ENCODE measurements at regions not wholly inside any gene's neighbourhood (a gene's known extent, or its start where the extent isn't known, plus 50 kb on each side); places are given as distances from the start of the nearest gene placed in this dataset.
"Not testable (repeated sequence)": the region's sequence is repeated elsewhere in the genome, so short reads cannot be mapped to it uniquely, and the experiment has no call there.

GRCh38 chr6:15137086-15137485, 108.8 kb upstream of the JARID2 start:
- in situ Hi-C loops (cut with HindIII; ENCODE audit: low pct_unique_long_range_greater_than_20kb, low sequenced_read_pairs), result no loop called here

DNA sequence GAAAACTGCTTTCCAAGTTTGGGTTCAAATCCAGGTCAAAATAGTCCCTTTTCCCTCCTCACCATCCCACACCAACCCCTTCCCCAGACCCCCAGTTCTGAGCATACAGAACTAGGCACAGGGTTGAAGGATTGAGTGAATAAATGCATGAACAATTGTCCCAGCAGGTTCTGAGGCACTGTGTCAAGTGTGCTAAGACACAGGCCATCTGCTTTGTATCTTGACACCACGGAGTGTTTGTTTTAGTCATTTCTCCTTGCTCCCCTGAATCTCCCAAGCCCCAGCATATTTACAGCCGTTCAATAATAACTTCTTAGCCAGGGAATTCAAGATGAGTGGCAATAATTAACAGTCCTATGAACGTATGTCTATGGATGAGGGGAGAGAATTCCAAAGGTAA, 102.8 kb upstream of the JARID2 start:
- in situ Hi-C loops (cut with HindIII; ENCODE audit: low pct_unique_long_range_greater_than_20kb, low sequenced_read_pairs), result no loop called here
- no peak for DNase-seq (ENCODE audit: low read depth)

More at GRCh38 chr6:15137086-15137485, 108.8 kb upstream of the JARID2 start:
- no peak for DNase-seq (ENCODE audit: low read depth)

GRCh38 chr6:15143540-15143939, 102.3 kb upstream of the JARID2 start:
- in situ Hi-C loops (cut with HindIII; ENCODE audit: low pct_unique_long_range_greater_than_20kb, low sequenced_read_pairs), result no loop called here
- DNase-seq (ENCODE audit: low read depth), result no peak

DNA sequence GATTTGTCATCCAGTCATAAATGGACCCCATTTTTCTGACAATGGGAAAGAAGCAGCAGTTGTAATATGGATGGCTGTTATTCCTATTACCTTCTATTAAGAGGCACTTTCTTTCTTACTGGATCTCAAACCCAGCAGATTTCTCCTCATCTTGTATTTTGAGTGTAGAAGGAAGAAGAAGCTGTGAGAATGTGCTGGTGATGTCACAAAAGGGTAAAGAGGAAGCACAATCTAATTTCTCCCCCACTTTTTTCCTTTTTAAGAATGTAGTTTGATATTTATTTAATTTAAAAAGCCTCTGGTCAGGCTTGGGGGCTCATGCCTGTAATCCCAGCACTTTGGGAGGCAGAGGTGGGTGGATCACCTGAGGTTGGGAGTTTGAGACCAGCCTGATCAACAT, 100.0 kb upstream of the JARID2 start:
- in situ Hi-C loops (cut with HindIII; ENCODE audit: low pct_unique_long_range_greater_than_20kb, low sequenced_read_pairs), result no loop called here
- DNase-seq (ENCODE audit: low read depth), result no peak

DNA sequence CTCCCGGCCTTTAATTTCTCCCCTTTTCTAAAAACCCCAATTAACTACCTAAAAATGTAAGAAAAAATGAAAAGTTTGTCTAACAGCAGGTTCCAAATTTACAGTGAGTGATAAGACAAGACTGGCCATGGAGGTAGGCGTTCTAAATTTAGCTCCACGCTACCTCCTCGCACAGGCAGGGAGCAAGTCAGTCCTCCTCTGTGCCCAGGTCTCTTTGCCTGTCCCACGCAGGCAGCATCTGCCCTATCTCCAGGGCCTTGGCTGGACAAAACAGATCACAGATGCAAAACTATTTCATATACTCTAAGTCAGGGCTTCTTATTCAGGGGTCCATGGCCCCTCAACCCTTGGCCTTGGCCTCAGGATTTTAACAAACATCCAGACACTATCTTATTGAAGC, 98.0 kb upstream of the JARID2 start:
- DNase-seq (ENCODE audit: low read depth), result no peak
- in situ Hi-C loops (cut with HindIII; ENCODE audit: low pct_unique_long_range_greater_than_20kb, low sequenced_read_pairs), result no loop called here

DNA sequence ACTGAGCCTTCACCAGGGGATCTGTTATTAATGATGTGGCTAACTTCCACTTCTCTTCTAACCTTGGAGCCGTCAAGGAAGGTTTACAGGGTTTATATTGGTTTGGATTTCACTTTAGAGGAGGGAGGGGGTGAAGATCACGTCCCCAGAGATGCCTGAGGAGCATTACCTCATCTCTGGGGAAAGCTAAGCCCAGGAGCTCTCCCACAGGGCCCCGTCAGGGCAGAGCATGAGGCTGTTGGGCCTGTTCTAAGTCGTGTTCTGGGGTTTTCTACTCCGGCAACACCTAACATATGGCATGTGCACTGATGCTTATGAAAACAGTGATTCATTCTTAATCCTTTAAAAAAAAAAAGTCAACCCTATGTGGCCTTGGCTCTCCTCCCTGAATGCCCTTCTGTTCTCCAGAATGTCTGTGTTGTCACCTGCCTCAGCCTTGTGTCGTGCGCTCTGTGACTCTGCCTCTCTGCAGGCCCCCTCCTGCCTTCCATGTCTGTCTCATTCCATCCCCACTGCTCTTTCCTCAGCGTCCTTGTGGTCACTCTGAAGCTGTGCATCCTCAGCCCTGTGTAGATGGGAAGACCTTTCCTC, 97.4 kb upstream of the JARID2 start:
- DNase-seq (ENCODE audit: low read depth), result peak; percentile 61
- in situ Hi-C loops (cut with HindIII; ENCODE audit: low pct_unique_long_range_greater_than_20kb, low sequenced_read_pairs), result no loop called here

- in situ Hi-C loops (cut with HindIII; ENCODE audit: low pct_unique_long_range_greater_than_20kb, low sequenced_read_pairs), result no loop called here
- DNase-seq (ENCODE audit: low read depth), result no peak
Measured at GRCh38 chr6:15150207-15150606, 95.7 kb upstream of the JARID2 start.

GRCh38 chr6:15152700-15153099, 93.2 kb upstream of the JARID2 start:
- in situ Hi-C loops (cut with HindIII; ENCODE audit: low pct_unique_long_range_greater_than_20kb, low sequenced_read_pairs), result no loop called here
- no peak for DNase-seq (ENCODE audit: low read depth)

GRCh38 chr6:15153191-15153590, 92.7 kb upstream of the JARID2 start:
- in situ Hi-C loops (cut with HindIII; ENCODE audit: low pct_unique_long_range_greater_than_20kb, low sequenced_read_pairs), result no loop called here
- no peak for DNase-seq (ENCODE audit: low read depth)

DNA sequence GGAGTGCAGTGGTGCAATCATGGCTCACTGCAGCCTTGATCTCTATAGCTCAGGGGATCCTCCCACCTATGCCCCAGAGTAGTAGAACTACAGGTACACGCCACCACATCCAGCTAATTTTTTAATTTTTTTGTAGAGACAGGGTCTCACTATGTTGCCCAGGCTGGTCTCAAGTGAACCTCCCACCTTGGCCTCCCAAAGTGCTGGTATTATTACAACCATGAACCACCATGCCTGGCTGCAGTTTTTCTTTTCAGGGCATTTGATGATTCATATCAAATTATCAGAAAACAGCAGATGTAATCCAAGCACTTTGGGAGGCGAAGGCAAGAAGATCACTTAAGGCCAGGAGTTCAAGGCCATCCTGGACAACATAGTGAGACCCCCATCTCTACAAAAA, 88.4 kb upstream of the JARID2 start:
- in situ Hi-C loops (cut with HindIII; ENCODE audit: low pct_unique_long_range_greater_than_20kb, low sequenced_read_pairs), result no loop called here
- no peak for DNase-seq (ENCODE audit: low read depth)

- in situ Hi-C loops (cut with HindIII; ENCODE audit: low pct_unique_long_range_greater_than_20kb, low sequenced_read_pairs), result no loop called here
Measured at GRCh38 chr6:15158821-15159619, 86.8 kb upstream of the JARID2 start.

DNA sequence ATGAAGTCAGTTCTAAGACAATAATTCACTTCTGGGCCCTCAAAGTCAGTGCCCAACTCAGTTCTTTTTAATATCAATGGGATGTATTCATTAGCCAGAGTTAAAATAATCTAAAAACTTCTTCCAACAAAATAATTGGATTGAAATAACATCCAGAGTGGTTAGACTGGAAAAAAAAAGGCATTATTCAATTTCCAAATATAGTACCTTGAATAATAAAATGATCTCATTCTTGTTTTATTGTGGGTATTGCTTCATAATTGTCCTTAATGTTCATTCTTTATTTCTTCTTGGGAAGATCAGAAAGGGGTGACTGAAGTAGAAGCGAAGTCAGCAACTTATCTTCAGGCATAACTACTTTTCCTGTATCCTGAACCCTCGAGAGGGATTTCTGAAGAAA, 85.1 kb upstream of the JARID2 start:
- in situ Hi-C loops (cut with HindIII; ENCODE audit: low pct_unique_long_range_greater_than_20kb, low sequenced_read_pairs), result no loop called here
- DNase-seq (ENCODE audit: low read depth), result no peak

More at GRCh38 chr6:15158821-15159619, 86.8 kb upstream of the JARID2 start:
- DNase-seq (ENCODE audit: low read depth), result no peak

DNA sequence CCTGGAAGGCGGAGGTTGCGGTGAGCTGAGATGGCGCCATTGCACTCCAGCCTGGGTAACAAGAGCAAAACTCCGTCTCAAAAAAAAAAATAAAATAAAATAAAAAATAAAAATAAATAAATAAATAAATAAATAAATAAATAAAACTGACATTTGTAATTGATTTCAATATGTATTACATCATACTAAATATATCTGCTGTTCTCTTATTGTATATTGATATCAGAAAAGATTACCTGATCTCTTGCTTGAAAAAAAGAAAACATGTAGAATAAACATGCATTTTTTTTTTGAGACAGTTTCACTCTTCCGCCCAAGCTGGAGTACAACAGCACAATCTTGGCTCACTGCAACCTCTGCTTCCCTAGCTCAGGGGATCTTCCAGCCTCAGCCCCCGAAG, 81.0 kb upstream of the JARID2 start:
- DNase-seq (ENCODE audit: low read depth); in situ Hi-C loops (cut with HindIII; ENCODE audit: low pct_unique_long_range_greater_than_20kb, low sequenced_read_pairs): not testable (repeated sequence)

DNA sequence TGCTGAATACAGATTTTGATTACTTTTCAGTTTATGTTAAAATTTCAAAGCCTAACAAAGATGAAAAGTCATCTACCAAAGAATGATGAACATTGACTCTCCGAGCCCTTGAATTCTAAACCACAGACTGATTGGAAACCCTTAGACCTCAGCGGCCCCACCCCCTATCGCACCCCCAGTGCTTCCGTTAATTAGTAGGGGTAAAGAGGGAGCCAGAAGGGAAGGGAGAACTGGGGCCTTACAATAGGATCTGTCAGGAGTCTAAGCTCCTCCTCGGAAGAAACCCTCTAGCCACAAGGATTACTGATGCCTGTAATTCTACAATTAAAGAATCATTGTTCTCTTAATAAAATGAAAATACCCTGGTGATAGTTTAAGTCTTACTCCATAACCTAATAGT, 79.7 kb upstream of the JARID2 start:
- DNase-seq (ENCODE audit: low read depth), result no peak
- in situ Hi-C loops (cut with HindIII; ENCODE audit: low pct_unique_long_range_greater_than_20kb, low sequenced_read_pairs), result no loop called here

DNA sequence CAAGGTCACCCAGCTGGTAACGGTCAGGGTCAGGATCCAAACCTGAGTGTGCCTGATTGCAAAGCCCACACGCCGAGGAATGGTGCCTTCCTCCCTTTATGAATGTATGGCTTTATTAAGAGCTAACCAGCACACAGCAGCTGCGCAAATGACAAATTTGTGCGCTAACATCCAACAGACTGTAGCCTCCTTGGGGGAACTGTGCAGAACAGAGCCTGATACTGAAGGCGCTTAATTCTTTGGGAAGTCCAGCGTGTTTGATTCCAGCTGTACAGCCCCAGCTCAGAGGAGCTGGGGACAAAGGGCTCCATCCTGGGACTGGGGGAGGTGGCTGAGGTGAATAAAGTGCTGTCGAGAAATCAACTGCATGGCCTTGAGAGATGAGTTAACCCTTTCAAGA, 75.7 kb upstream of the JARID2 start:
- DNase-seq (ENCODE audit: low read depth), result no peak
- in situ Hi-C loops (cut with HindIII; ENCODE audit: low pct_unique_long_range_greater_than_20kb, low sequenced_read_pairs), result no loop called here

GRCh38 chr6:15171026-15171425, 74.8 kb upstream of the JARID2 start:
- DNase-seq (ENCODE audit: low read depth), result no peak
- in situ Hi-C loops (cut with HindIII; ENCODE audit: low pct_unique_long_range_greater_than_20kb, low sequenced_read_pairs), result no loop called here

DNA sequence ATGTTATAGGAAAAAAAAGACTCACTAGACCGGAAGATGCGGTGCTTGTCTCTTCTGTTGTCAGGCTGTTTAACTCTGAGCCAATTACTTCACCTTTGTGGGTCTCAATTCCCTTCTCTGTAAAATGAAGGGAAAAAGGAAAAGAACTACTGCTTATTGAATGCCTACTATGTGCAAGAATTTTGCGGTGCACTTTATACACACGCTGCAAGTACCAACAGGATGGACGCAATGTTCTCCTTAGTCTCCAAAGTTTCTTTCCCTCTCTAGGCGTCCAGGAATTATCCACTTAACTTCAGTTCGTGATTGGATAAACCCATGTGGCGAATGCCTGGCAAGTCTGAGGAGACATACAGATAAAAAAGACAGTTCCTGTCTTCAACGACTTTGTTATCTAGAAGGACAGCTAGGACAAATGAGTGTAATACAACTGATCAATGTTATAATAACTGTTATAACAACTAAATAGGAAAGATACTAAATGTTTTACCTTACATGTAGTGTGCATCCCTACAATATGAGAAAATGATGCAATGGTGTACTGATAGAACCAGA, 69.0 kb upstream of the JARID2 start:
- in situ Hi-C loops (cut with HindIII; ENCODE audit: low pct_unique_long_range_greater_than_20kb, low sequenced_read_pairs), result no loop called here
- DNase-seq (ENCODE audit: low read depth), result no peak

- in situ Hi-C loops (cut with HindIII; ENCODE audit: low pct_unique_long_range_greater_than_20kb, low sequenced_read_pairs), result no loop called here
Measured at GRCh38 chr6:15183979-15184378, 61.9 kb upstream of the JARID2 start.

DNA sequence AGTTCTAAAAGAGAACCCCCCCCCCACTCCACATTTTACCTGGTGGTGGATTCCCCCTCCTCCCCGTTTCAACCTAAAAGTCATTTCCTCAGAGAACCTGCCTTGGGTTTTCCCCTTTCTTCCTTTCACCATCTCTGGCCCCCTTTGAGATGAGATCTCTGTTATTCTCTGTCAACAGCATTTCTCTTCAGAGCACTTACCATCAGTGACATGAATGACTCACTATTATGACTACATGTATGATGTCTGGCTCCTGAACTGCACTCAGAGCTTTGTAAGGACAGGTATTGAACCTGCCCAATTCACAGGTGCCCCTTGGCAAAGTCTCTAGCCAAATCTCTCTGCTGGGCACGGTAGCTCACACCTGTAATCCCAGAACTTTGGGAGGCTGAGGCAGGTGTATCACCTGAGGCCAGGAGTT, 61.4 kb upstream of the JARID2 start:
- in situ Hi-C loops (cut with HindIII; ENCODE audit: low pct_unique_long_range_greater_than_20kb, low sequenced_read_pairs), result no loop called here
- DNase-seq (ENCODE audit: low read depth), result no peak

More at GRCh38 chr6:15183979-15184378, 61.9 kb upstream of the JARID2 start:
- DNase-seq (ENCODE audit: low read depth), result no peak

- in situ Hi-C loops (cut with HindIII; ENCODE audit: low pct_unique_long_range_greater_than_20kb, low sequenced_read_pairs); DNase-seq (ENCODE audit: low read depth): not testable (repeated sequence)
Measured at GRCh38 chr6:15185111-15185510, 60.8 kb upstream of the JARID2 start.

Measured in Caki2 (cell line).